ENCODE measurements at regions not wholly inside any gene's neighbourhood (a gene's known extent, or its start where the extent isn't known, plus 50 kb on each side); places are given as distances from the start of the nearest gene placed in this dataset.

GRCh38 chr15:99508852-99509251, 56.9 kb upstream of the MEF2A start (continued):
- TF ChIP-seq EGR1 (IDR thresholded peaks at IDR 0.05; ENCODE audit: borderline replicate concordance, low read depth, low read length) (no peak), KDM1A (IDR thresholded peaks at IDR 0.05; ENCODE audit: borderline replicate concordance, low read length) (no peak), TAF1 (IDR thresholded peaks at IDR 0.05; ENCODE audit: low read depth, low read length) (no peak), NANOG (IDR thresholded peaks at IDR 0.05; ENCODE audit: insufficient read depth, low read depth, low read length, poor library complexity, severe bottlenecking) (no peak), SUZ12 (IDR thresholded peaks at IDR 0.05; ENCODE audit: low read length) (no peak), KDM5A (IDR thresholded peaks at IDR 0.05; ENCODE audit: low read length) (no peak), CHD1 (IDR thresholded peaks at IDR 0.05; ENCODE audit: low read depth, low read length) (no peak), RBBP5 (IDR thresholded peaks at IDR 0.05; ENCODE audit: borderline replicate concordance, low read depth, low read length) (no peak), CHD2 (IDR thresholded peaks at IDR 0.05; ENCODE audit: low read length) (no peak), RAD21 (IDR thresholded peaks at IDR 0.05 in 1 of 2, conservative IDR thresholded peaks at IDR 0.05 in 1 of 2; ENCODE audit: low read depth in 2 of 2, low read length in 2 of 2) (no peak), RNF2 (IDR thresholded peaks at IDR 0.05; ENCODE audit: borderline replicate concordance, low read depth, low read length, missing control alignments, poor library complexity, severe bottlenecking) (no peak), MAFK (IDR thresholded peaks at IDR 0.05; ENCODE audit: low read depth, low read length) (no peak), CREB1 (IDR thresholded peaks at IDR 0.05) (no peak), JUN (IDR thresholded peaks at IDR 0.05; ENCODE audit: low read depth, low read length) (no peak), NRF1 (IDR thresholded peaks at IDR 0.05; ENCODE audit: low read depth, low read length) (no peak), PHF8 (conservative IDR thresholded peaks at IDR 0.05; ENCODE audit: low read depth, low read length) (no peak)
- TF ChIP-seq, protein P1, sequence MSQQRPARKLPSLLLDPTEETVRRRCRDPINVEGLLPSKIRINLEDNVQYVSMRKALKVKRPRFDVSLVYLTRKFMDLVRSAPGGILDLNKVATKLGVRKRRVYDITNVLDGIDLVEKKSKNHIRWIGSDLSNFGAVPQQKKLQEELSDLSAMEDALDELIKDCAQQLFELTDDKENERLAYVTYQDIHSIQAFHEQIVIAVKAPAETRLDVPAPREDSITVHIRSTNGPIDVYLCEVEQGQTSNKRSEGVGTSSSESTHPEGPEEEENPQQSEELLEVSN (IDR thresholded peaks at IDR 0.05) = no peak
- TF ChIP-seq, protein P2, sequence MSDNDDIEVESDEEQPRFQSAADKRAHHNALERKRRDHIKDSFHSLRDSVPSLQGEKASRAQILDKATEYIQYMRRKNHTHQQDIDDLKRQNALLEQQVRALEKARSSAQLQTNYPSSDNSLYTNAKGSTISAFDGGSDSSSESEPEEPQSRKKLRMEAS (IDR thresholded peaks at IDR 0.05) = no peak

Measured in H1 (cell line).